Coronary artery (tissue), 2 donors: ENCODE measurements at regions not wholly inside any gene's neighbourhood (a gene's known extent, or its start where the extent isn't known, plus 50 kb on each side); places are given as distances from the start of the nearest gene placed in this dataset.

ENCODE experiments used
- DNase-seq: peaks from one replicate; pipeline ENCODE4 v3.0.0-alpha.2; 2017; ENCODE audit warnings: low spot score
- H3K27ac ChIP-seq, 2 donors: fragments of 200-600 bp; sonication (generic); one replicate each; pipeline ENCODE4 v1.5.1; 2016 to 2019
- H3K4me3 ChIP-seq: fragments of 200-600 bp; sonication (generic); 2 replicates; pipeline ENCODE4 v1.5.1; 2016; ENCODE audit warnings: mild to moderate bottlenecking, moderate library complexity
- CTCF ChIP-seq: fragments of 200-600 bp; sonication (generic); IDR thresholded peaks from one replicate; pipeline ENCODE4 v1.5.1; 2019; ENCODE audit warnings: antibody characterized with exemption

GRCh38 chr5:74031536-74031935 lies 405.5 kb downstream of the ARHGEF28 start:
- H3K4me3 ChIP-seq: no peak overlapping the region
- TF ChIP-seq CTCF: no peak
- no peak for DNase-seq
- H3K27ac ChIP-seq: no peak overlapping the region

DNA sequence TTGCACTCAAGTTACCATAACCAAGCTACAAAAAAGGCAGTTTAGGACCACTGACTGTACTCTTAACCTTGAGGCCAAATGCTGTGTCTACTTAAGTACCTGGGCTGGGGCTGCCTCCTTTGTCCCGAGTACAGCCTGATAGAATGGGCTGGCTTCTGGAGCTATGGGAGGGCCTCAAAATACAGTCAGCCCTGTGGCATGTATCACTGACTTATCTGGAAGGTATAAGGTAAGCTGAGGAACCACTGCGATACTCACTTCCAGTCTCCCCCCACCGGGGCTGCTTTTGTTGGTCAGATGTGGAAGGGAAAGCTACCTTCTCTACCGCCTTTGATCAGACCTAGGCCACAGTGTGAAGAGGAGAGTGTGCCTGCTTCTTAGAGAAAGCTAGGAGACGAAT lies 404.8 kb downstream of the ARHGEF28 start:
- Histone ChIP-seq H3K27ac (no peak overlapping the region), H3K4me3 (no peak overlapping the region)
- DNase-seq: no peak
- TF ChIP-seq CTCF: no peak

GRCh38 chr5:74030371-74030770 lies 404.4 kb downstream of the ARHGEF28 start:
- no peak overlapping the region for H3K27ac ChIP-seq
- H3K4me3 ChIP-seq: no peak overlapping the region
- no peak for TF ChIP-seq CTCF
- no peak for DNase-seq

DNA sequence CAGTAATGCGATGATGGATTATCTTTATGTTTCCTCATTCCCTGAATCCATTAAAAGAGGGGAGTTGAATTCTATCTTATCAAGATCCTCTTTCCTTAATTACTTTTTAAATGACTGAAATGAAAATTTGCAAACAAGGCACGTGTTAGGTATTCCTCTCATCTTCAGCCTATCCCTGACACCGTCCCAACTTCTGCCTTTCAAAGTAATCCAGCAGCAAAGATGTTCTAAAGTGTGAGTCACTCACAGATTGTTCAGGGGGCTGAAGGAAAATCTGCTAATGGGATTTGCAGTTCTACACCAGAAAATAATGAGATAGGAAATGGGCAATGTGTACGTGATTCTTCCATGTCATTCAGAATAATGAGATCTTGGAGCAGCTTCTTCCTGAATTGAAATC lies 403.0 kb downstream of the ARHGEF28 start:
- TF ChIP-seq CTCF: no peak
- Histone ChIP-seq H3K27ac (no peak overlapping the region), H3K4me3 (no peak overlapping the region)
- DNase-seq: no peak

GRCh38 chr5:74028406-74028805 lies 402.4 kb downstream of the ARHGEF28 start:
- H3K4me3 ChIP-seq: no peak overlapping the region
- TF ChIP-seq CTCF: no peak
- no peak for DNase-seq
- no peak overlapping the region for H3K27ac ChIP-seq

- no peak for TF ChIP-seq CTCF
- DNase-seq: no peak
- no peak overlapping the region for H3K27ac ChIP-seq
- H3K4me3 ChIP-seq: no peak overlapping the region
Measured at GRCh38 chr5:74027732-74028338, 401.8 kb downstream of the ARHGEF28 start.

DNA sequence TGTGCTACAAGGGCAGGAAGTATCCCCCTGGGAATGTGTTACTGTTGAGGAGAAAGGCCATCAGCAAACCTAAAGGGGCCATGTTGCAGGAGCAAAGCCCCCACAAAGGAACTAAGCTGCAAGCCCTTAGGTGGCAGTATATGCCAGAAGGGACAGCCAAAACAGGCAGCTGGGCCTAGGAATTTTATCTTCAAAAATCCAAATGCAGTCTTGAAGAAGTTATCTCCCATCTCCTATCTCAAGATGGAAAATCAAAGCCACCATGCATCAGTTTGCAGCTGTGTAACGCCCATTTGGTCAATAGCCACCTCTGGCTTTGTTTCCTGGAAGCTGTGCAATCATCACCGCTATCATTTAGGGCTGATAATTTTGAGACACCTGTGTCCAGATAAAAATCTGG lies 400.3 kb downstream of the ARHGEF28 start:
- no peak overlapping the region for H3K27ac ChIP-seq
- no peak overlapping the region for H3K4me3 ChIP-seq
- no peak for TF ChIP-seq CTCF
- DNase-seq: no peak
